ENCODE measurements at regions not wholly inside any gene's neighbourhood (a gene's known extent, or its start where the extent isn't known, plus 50 kb on each side); places are given as distances from the start of the nearest gene placed in this dataset.

DNA sequence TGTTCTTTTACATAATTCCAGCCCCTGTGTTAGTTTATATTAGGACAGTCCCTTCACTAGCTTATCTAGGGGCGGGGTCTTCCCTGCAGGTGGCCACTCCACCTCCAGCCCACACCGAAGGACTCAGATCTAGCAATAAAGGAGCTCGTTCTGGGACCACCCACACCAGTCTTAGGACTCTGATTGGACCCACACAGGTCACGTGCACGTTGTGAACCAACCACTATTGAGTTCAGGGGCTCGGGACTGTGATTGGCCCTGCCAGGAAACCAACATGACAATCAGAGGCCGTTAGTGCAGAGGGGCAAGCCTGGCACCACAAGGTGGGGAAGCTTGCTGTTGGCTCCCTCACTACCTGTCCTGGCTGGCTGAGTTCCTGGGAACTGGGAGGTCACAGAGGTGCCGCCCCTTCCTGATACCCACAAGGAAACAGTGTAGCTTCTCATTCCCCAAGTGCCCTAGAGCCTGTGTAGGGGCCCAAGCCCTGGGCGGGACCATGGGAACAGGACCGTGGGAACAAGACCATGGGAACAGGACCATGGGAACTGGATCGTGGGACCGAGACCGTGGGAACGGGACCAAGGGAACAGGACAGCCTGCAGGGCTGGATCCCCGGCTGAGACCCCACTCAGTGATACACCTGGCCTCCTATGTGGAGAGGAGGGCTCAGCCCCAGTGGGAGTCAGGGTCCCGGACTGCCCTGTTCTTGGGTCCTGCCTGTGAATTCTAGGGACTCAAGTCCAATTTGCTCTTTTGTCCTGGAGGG is 297.8 kb downstream of the ADGRD1 start:
- Mint-ChIP-seq H3K9me3 (peaks cover 61% of the 10 kb centered on the region), H3K4me1 (ENCODE audit: low read depth) (no peaks in the 10 kb centered on the region), H3K4me3 (no peak overlapping the region), H3K36me3 (ENCODE audit: low read depth) (no peaks in the 10 kb centered on the region), H3K27me3 (ENCODE audit: insufficient read depth) (peaks cover 2% of the 10 kb centered on the region), H3K27ac (no peak overlapping the region)
- TF ChIP-seq, protein P1, sequence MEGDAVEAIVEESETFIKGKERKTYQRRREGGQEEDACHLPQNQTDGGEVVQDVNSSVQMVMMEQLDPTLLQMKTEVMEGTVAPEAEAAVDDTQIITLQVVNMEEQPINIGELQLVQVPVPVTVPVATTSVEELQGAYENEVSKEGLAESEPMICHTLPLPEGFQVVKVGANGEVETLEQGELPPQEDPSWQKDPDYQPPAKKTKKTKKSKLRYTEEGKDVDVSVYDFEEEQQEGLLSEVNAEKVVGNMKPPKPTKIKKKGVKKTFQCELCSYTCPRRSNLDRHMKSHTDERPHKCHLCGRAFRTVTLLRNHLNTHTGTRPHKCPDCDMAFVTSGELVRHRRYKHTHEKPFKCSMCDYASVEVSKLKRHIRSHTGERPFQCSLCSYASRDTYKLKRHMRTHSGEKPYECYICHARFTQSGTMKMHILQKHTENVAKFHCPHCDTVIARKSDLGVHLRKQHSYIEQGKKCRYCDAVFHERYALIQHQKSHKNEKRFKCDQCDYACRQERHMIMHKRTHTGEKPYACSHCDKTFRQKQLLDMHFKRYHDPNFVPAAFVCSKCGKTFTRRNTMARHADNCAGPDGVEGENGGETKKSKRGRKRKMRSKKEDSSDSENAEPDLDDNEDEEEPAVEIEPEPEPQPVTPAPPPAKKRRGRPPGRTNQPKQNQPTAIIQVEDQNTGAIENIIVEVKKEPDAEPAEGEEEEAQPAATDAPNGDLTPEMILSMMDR (IDR thresholded peaks at IDR 0.05), result no peak
- no peak for DNase-seq

DNA sequence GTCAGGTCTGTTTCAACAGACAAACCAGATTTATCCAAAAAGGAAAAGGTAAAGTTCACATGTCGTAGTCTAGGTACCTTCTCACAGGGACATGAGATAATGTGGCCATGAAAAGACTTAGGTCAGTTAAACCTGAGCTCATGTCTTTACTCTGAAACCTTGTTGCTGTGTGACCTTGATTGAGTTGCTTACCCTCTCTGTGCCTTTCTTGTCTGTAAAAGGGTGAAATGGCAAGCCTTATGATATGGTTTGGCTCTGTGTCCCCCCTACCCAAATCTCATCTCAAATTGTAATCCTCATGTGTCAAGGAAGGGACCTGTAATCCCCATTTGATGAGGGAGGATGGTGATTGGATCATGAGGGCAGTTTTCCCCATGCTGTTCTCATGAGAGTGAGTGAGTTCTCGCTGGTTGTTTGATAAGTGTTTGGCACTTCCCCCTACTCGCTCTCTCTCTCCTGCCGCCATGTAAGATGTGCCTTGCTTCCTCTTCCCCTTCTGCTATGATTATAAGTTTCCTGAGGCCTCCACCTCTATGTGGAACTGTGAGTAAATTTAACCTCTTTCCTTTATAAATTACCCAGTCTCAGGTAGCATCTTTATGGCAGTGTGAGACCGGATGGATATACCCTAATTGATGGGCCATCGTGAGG is 299.8 kb downstream of the ADGRD1 start:
- H3K9me3 Mint-ChIP-seq, result peaks cover 63% of the 10 kb centered on the region
- H3K27ac Mint-ChIP-seq, result no peak overlapping the region
- no peaks in the 10 kb centered on the region for H3K36me3 Mint-ChIP-seq (ENCODE audit: low read depth)
- TF ChIP-seq, protein P1 (IDR thresholded peaks at IDR 0.05), result no peak
- no peak for DNase-seq
- peaks cover 2% of the 10 kb centered on the region for H3K27me3 Mint-ChIP-seq (ENCODE audit: insufficient read depth)
- H3K4me1 Mint-ChIP-seq (ENCODE audit: low read depth), result no peaks in the 10 kb centered on the region
- no peak overlapping the region for H3K4me3 Mint-ChIP-seq

DNA sequence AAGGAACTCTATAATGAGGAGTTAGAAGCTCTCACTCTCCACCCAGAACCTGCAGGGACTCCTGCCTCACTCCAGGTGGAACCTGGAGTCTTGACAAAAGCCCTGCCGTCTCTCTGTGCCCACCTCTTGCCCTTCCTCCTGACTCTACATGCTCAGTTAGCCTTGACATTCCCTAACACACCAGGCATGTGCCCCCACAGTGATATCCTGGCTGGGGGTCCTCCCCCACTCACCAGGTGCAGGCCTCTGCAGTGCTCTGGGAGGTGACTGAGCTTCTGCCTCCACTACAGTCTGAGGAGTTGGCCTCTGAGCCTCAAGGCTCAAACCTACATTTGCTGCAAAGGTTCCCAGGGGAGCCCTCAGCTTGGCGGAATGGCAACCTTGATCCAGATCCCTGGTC is 300.7 kb downstream of the ADGRD1 start:
- TF ChIP-seq, protein P1 (IDR thresholded peaks at IDR 0.05), result no peak
- Mint-ChIP-seq H3K27me3 (ENCODE audit: insufficient read depth) (peaks cover 2% of the 10 kb centered on the region; the same call in 1 of the 2 replicates), H3K27ac (no peak overlapping the region), H3K4me3 (no peak overlapping the region), H3K9me3 (peaks cover 62% of the 10 kb centered on the region), H3K4me1 (ENCODE audit: low read depth) (no peaks in the 10 kb centered on the region), H3K36me3 (ENCODE audit: low read depth) (no peaks in the 10 kb centered on the region)
- no peak for DNase-seq

DNA sequence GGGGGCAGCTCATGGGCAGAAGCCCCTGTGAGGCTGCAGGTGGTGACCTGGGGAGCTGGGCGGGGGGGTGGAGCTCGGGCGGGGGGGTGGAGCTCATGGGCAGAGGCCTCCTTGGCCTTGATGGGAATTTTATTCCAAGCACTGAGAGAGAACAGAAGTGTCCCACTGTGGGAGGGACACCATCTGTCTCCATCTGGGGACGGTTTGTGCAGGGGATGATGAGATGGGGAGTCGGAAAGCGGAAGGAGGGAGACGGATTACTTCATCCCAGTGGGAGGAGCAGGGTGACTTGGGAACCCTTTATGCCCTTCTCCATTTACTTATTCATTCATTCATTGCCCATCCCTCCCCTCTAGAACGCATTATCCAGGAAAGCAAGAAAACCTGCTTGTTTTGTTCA is 304.7 kb downstream of the ADGRD1 start:
- H3K27ac Mint-ChIP-seq, result no peak overlapping the region
- H3K27me3 Mint-ChIP-seq (ENCODE audit: insufficient read depth), result peaks cover 4% of the 10 kb centered on the region; the same call in 1 of the 2 replicates
- TF ChIP-seq, protein P1 (IDR thresholded peaks at IDR 0.05), result no peak
- peaks cover 55% of the 10 kb centered on the region for H3K9me3 Mint-ChIP-seq
- no peak overlapping the region for H3K4me3 Mint-ChIP-seq
- no peaks in the 10 kb centered on the region for H3K4me1 Mint-ChIP-seq (ENCODE audit: low read depth)
- peaks cover 4% of the 10 kb centered on the region; the same call in 1 of the 2 replicates for H3K36me3 Mint-ChIP-seq (ENCODE audit: low read depth)
- no peak for DNase-seq

DNA sequence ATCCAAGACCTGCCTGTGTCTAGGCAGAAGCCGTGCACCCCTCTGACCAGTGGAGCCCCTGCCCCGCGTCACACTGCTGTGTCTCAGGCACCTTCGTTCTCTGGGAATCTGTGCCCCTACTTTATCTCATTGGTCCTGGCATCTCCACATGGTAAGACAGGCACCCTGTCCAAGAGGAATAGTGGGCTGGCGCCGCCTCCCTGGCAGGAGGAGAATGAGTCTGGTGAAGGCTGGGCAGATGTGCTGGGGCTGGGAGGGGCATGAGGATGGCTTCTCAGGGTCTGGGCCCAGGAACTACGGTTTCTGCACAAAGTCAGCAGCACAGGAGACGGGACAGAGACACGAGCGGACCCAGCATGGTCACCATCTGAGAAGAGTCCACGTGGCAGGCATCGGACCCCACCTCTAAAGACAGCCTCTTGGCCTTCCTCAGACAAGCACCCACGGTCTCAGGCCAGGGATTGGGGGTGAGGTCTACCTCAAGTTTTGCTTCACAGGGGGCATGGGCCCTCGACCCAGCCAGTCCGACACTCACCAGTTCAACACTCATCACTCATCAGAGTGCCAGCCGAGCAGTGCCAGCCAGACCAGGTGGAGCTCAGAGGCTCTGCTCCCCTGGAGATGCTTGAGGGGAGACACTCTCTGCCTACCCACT is 306.7 kb downstream of the ADGRD1 start:
- no peak for DNase-seq
- H3K4me1 Mint-ChIP-seq (ENCODE audit: low read depth), result no peaks in the 10 kb centered on the region
- no peak overlapping the region for H3K27ac Mint-ChIP-seq
- no peak overlapping the region for H3K4me3 Mint-ChIP-seq
- H3K9me3 Mint-ChIP-seq, result peaks cover 58% of the 10 kb centered on the region
- peaks cover 2% of the 10 kb centered on the region; the same call in 1 of the 2 replicates for H3K27me3 Mint-ChIP-seq (ENCODE audit: insufficient read depth)
- TF ChIP-seq, protein P1 (IDR thresholded peaks at IDR 0.05), result no peak
- H3K36me3 Mint-ChIP-seq (ENCODE audit: low read depth), result peaks cover 4% of the 10 kb centered on the region; the same call in 1 of the 2 replicates
